NCI-H2029 treated with DMSO at 0.1 percent for 48 hours (cell line): ENCODE measurements at regions not wholly inside any gene's neighbourhood (a gene's known extent, or its start where the extent isn't known, plus 50 kb on each side); places are given as distances from the start of the nearest gene placed in this dataset.

Experiments used
- DNase-seq: peaks from one replicate; lab custom pipeline; 2025; lab: John Stamatoyannopoulos, UW

GRCh38 chr9:36764364-36765076, 191.8 kb downstream of the MELK start:
- peak; percentile 83 for DNase-seq

- peak; percentile 83 for DNase-seq
Measured at GRCh38 chr9:36765077-36765390, 192.3 kb downstream of the MELK start.

GRCh38 chr9:36765468-36766341, 193.0 kb downstream of the MELK start:
- DNase-seq = peak; percentile 97

- no peak for DNase-seq
Measured at GRCh38 chr9:36768677-36769076, 196.0 kb downstream of the MELK start.

- no peak for DNase-seq
Measured at GRCh38 chr9:36770025-36770424, 197.3 kb downstream of the MELK start.

- peak; percentile 54 for DNase-seq
Measured at GRCh38 chr9:36772449-36773403, 200.0 kb downstream of the MELK start.

- DNase-seq = no peak
Measured at GRCh38 chr9:36778682-36779081, 206.0 kb downstream of the MELK start.

- no peak for DNase-seq
Measured at GRCh38 chr9:36779582-36779981, 206.9 kb downstream of the MELK start.

- no peak for DNase-seq
Measured at GRCh38 chr9:36780186-36780585, 207.5 kb downstream of the MELK start.

GRCh38 chr9:36781533-36781932, 208.8 kb downstream of the MELK start:
- no peak for DNase-seq
